Muscle of leg (tissue), 3 donors: ENCODE measurements at regions not wholly inside any gene's neighbourhood (a gene's known extent, or its start where the extent isn't known, plus 50 kb on each side); places are given as distances from the start of the nearest gene placed in this dataset.

Experiments used
- DNase-seq: peaks from one replicate; pipeline ENCODE4 v3.0.0; 2013
- H3K27ac ChIP-seq: one replicate; pipeline ENCODE4 v1.5.1; 2013; ENCODE audit warnings: mild to moderate bottlenecking, low read length, control low read depth
- H3K27me3 ChIP-seq: one replicate; pipeline ENCODE4 v1.6.1; 2013; ENCODE audit warnings: low read length; ENCODE audit not compliant: control insufficient read depth, insufficient read depth
- H3K36me3 ChIP-seq: one replicate; pipeline ENCODE4 v1.6.1; 2013; ENCODE audit warnings: low read length; ENCODE audit not compliant: control insufficient read depth, insufficient read depth
- H3K4me1 ChIP-seq: one replicate; pipeline ENCODE4 v1.6.1; 2013; ENCODE audit warnings: low read length; ENCODE audit not compliant: control insufficient read depth, insufficient read depth
- H3K4me3 ChIP-seq: one replicate; pipeline ENCODE4 v1.5.1; 2013; ENCODE audit warnings: low read length, control low read depth
- H3K9me3 ChIP-seq: replicated peaks from 2 replicates; pipeline ENCODE4 v1.6.1; 2013; ENCODE audit warnings: low read depth, low read length; ENCODE audit not compliant: control insufficient read depth
- WGBS: methylation state at CpG from one replicate; pipeline ENCODE4 v1.1.5; 2013; ENCODE audit warnings: missing lambda C conversion rate; ENCODE audit not compliant: insufficient coverage; 5-methylcytosine and 5-hydroxymethylcytosine counted together

DNA sequence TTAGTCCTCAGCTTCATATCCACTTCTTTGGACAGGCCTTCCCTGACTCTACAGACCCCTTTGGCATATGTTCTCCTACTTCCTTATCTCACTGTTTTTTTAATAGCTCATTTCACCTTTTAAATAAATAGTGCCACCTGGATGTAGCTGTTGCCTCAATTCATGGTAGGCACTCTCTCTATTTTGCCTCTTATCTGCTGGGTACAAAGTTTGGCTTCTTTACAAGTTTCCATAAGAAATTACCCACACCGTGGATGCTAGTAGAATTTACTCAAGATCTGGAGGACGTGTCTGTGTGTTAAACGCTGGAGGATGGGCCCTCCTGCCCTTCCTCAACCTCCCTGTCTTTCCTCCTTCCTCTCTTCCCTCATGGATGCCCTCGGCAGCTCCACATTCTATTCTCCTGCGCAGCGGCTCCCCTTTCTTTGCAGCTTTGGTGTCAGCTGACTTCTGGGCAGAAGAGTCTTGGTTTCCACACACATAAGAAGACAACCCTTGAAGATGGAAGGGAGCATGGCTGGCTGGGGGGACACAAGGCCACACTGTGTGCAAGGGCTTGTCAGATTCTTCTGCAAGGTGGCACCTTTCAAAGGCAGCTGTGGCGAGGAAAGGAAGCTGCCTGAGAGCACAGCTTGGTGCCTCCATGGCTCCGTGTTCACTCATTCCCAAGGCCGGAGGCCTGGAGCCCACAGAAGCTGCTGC lies 212.6 kb downstream of the SNX19 start:
- H3K4me3 ChIP-seq: no peak overlapping the region
- H3K36me3 ChIP-seq: no peaks in the 10 kb centered on the region
- no peaks in the 10 kb centered on the region for H3K27me3 ChIP-seq
- no peaks in the 10 kb centered on the region for H3K4me1 ChIP-seq
- no peak for DNase-seq
- 85% methylated on average over 5 of the region's 9 CpGs for whole genome bisulfite sequencing
- H3K9me3 ChIP-seq: no peaks in the 10 kb centered on the region
- H3K27ac ChIP-seq: no peak overlapping the region

GRCh38 chr11:130705670-130706421 lies 210.4 kb downstream of the SNX19 start:
- DNase-seq: no peak
- 71% methylated on average over 4 of the region's 5 CpGs for WGBS
- no peak overlapping the region for H3K27ac ChIP-seq
- H3K36me3 ChIP-seq: no peaks in the 10 kb centered on the region
- no peak overlapping the region for H3K4me3 ChIP-seq
- no peaks in the 10 kb centered on the region for H3K9me3 ChIP-seq
- peaks cover 8% of the 10 kb centered on the region for H3K4me1 ChIP-seq
- peaks cover 3% of the 10 kb centered on the region for H3K27me3 ChIP-seq

GRCh38 chr11:130706572-130706971 lies 209.7 kb downstream of the SNX19 start:
- WGBS: 100% methylated on average over 4 of the region's 5 CpGs
- DNase-seq: no peak

DNA sequence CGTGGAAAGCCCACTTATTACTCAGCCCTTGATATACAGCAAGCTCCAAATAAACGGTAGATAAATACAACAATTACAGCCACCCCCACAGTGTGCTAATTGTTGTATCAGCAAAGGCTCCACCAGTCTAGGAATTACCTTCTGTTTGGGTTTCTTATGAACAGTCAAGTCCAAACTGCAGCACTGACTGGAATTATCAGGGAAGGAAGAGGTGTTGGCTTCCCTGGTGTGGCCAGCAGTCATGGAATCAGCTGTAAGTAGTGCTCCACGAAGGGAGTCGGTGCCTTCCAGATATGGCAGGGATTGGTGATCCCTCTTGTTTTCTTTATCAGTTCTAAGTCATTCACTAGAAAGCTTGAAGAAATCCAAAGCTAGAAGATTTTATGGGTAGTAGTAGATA lies 209.1 kb downstream of the SNX19 start:
- no CpG with 5 or more reads among the region's 4 CpGs for WGBS
- Histone ChIP-seq H3K27ac (no peak overlapping the region), H3K36me3 (no peaks in the 10 kb centered on the region), H3K9me3 (no peaks in the 10 kb centered on the region), H3K27me3 (peaks cover 3% of the 10 kb centered on the region), H3K4me3 (no peak overlapping the region), H3K4me1 (peaks cover 15% of the 10 kb centered on the region)
- DNase-seq: no peak

More at GRCh38 chr11:130706572-130706971, 209.7 kb downstream of the SNX19 start:
- peaks cover 3% of the 10 kb centered on the region for H3K27me3 ChIP-seq
- peaks cover 14% of the 10 kb centered on the region for H3K4me1 ChIP-seq
- H3K9me3 ChIP-seq: no peaks in the 10 kb centered on the region
- no peaks in the 10 kb centered on the region for H3K36me3 ChIP-seq
- H3K27ac ChIP-seq: no peak overlapping the region
- no peak overlapping the region for H3K4me3 ChIP-seq

DNA sequence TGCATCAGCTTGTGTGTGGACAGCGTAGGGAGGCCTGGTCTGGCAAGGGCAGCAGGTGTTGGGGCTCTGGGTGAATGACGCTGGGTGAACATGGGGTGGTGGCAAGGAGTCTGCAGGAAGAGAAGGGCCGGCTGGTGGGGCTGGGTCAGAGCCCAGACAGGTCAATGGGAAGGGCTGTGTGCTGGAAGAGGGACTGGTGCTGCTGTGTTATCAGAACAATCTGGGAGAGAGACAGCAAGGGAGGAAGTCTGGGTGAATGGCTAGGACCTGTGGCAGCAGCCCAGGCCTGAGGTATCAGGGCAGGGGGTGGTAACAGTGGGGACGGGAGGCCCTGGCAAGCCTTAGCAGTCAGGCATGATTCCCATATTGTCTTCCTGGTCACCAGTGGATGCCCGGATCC lies 206.7 kb downstream of the SNX19 start:
- Histone ChIP-seq H3K27ac (no peak overlapping the region), H3K9me3 (no peaks in the 10 kb centered on the region), H3K36me3 (no peaks in the 10 kb centered on the region), H3K27me3 (peaks cover 3% of the 10 kb centered on the region), H3K4me1 (peaks cover 15% of the 10 kb centered on the region), H3K4me3 (no peak overlapping the region)
- DNase-seq: no peak
- 89% methylated on average over 3 of the region's 5 CpGs for WGBS

DNA sequence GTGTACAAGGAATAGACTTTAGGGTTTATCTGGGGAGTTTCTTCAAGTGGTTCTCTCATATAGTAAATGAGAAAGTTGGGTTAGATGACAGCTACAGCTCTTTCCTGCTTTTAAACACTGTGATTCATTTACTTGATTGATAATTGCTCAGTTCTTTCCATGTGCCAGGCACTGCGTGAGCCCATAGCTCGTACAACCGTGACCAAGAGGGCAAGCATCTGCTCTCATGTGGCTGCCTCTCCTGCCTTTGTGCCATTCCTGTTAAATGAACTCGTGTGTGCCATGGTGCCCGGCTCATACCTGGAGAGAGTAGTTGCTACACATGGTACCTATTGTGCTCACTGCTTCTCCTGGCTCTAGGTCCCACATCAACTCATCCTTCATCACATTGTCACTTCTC lies 206.3 kb downstream of the SNX19 start:
- H3K4me3 ChIP-seq: no peak overlapping the region
- H3K4me1 ChIP-seq: peaks cover 16% of the 10 kb centered on the region
- no peaks in the 10 kb centered on the region for H3K9me3 ChIP-seq
- DNase-seq: no peak
- no peaks in the 10 kb centered on the region for H3K36me3 ChIP-seq
- 87% methylated on average over 5 of the region's 5 CpGs for WGBS
- peaks cover 3% of the 10 kb centered on the region for H3K27me3 ChIP-seq
- peak overlapping the region; percentile 54 for H3K27ac ChIP-seq

GRCh38 chr11:130710497-130711012 lies 205.7 kb downstream of the SNX19 start:
- DNase-seq: peak; percentile 81
- 45% methylated on average over 6 of the region's 13 CpGs for WGBS
- H3K9me3 ChIP-seq: no peaks in the 10 kb centered on the region
- H3K27me3 ChIP-seq: peaks cover 3% of the 10 kb centered on the region
- H3K4me3 ChIP-seq: no peak overlapping the region
- no peaks in the 10 kb centered on the region for H3K36me3 ChIP-seq
- peaks cover 21% of the 10 kb centered on the region for H3K4me1 ChIP-seq
- H3K27ac ChIP-seq: peak overlapping the region; percentile 54

DNA sequence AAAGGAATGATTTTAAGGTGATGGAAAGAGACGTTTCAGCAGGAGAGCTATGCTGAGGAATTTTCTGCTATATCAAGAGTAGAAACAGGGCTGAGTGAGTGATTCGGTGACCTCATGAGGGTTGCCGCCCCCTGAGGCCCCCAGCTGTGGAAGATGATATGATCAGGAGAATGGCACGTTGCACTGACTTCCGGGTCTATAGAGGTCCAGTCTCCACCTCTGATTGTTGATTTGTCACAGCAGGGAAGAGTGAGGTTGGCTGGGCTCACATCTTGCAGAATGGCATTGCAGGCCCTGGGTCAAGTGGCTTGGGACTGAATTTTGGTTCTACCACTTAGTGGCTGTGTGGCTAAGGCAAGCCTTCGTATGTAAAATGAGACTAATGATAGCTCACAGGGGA lies 205.1 kb downstream of the SNX19 start:
- no peaks in the 10 kb centered on the region for H3K9me3 ChIP-seq
- peak overlapping the region; percentile 45 for H3K27ac ChIP-seq
- no peaks in the 10 kb centered on the region for H3K36me3 ChIP-seq
- no peak for DNase-seq
- peaks cover 21% of the 10 kb centered on the region for H3K4me1 ChIP-seq
- 56% methylated on average over 5 of the region's 6 CpGs for WGBS
- peaks cover 3% of the 10 kb centered on the region for H3K27me3 ChIP-seq
- no peak overlapping the region for H3K4me3 ChIP-seq

DNA sequence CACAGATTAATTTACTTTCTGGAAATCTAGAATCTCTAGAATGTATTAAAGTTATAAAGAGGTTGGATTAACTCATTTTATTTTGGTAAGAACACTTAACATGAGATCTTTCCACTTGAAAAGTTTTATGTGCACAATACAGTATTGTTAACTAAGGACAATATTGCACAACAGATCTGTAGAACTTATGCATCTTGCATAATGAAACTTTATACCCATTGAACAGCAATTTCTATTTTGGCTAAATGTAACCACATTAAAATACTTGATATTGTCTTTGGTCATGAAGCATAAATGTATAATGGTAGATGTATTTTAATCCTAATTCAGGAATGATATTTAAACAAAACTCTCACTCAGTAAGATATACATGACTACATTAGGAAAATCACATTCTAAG lies 203.8 kb downstream of the SNX19 start:
- Histone ChIP-seq H3K4me1 (peaks cover 23% of the 10 kb centered on the region), H3K4me3 (no peak overlapping the region), H3K9me3 (no peaks in the 10 kb centered on the region), H3K27ac (no peak overlapping the region), H3K36me3 (no peaks in the 10 kb centered on the region), H3K27me3 (peaks cover 3% of the 10 kb centered on the region)
- DNase-seq: no peak

DNA sequence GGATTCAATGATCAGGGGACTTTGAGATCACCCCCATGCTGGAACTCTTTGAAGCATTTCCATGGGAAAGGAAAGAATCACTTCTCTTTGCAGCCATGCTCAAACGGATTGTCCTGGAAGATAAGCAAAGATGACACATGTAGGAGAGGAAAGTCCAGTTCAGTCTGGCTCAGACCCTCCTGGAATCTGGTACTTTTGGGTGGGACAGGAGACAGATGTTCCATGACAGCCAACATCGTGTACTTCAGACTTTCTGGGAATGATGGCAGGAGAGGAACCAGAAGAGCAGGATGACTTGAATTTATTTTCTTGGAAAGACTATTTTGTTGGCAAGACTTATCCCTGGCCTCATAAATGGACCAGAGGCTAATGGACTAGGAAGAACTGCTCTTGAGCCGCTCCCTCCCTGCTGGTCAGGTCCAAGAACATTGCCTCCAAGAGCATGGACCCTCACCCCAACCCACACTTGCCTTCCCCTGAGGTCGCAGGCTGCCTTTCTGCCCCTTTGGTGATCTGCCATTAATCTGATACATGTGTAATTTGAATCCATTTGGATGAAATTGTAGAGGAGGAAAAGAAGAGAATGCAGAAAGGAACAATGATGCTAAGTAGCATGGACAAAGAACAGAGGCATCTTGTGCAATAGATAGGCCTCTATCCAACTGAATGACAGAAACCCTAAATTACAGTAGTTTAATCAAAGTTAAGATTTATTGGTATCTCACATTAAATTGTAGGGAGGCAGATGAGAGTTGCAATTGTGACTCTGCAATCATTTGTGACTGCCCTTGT lies 201.0 kb downstream of the SNX19 start:
- no peaks in the 10 kb centered on the region for H3K9me3 ChIP-seq
- H3K36me3 ChIP-seq: no peaks in the 10 kb centered on the region
- H3K4me1 ChIP-seq: peaks cover 45% of the 10 kb centered on the region
- peak; percentile 84 for DNase-seq
- 27% methylated on average over 2 of the region's 4 CpGs for WGBS
- H3K4me3 ChIP-seq: no peak overlapping the region
- no peak overlapping the region for H3K27ac ChIP-seq
- H3K27me3 ChIP-seq: no peaks in the 10 kb centered on the region
